HG03025 (cell line): ENCODE measurements at regions not wholly inside any gene's neighbourhood (a gene's known extent, or its start where the extent isn't known, plus 50 kb on each side); places are given as distances from the start of the nearest gene placed in this dataset.
"Not testable (repeated sequence)": the region's sequence is repeated elsewhere in the genome, so short reads cannot be mapped to it uniquely, and the experiment has no call there.

ENCODE experiments used
- ATAC-seq: cut with Tn5 transposase; IDR thresholded peaks from one replicate; pipeline ENCODE4 v1.9.1; 2021; ENCODE audit warnings: mild to moderate bottlenecking, moderate library complexity; ENCODE audit not compliant: unreplicated experiment, low FRiP score

DNA sequence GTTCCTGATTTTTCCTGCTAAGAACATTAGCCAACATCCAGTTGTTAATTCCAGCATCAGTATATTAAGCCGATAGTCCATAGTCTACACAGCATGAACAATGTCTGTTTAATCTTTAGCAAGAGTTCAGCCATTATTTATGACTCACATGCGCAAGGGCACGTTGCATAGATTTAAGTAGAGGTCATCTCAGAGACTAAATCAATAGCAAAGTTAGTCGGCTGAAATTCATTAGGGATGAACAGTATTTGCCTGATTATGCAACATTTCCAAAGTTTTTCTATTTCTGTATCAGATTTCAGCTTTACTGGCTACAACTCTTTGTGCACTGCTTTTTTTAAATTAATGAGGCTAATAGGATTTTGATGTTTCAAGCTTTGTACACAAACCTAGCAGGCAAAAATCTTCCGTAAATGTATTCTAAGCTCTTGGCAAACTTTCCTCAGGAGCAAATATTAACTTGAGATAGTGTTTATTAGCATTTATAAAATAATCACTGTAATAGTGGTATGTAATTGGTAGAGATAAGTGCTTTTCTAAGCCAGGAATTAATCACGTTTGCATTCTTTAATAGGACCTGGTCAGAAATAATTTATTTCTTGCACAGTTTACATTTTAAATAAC lies 578.7 kb upstream of the ID2 start:
- no peak for ATAC-seq

DNA sequence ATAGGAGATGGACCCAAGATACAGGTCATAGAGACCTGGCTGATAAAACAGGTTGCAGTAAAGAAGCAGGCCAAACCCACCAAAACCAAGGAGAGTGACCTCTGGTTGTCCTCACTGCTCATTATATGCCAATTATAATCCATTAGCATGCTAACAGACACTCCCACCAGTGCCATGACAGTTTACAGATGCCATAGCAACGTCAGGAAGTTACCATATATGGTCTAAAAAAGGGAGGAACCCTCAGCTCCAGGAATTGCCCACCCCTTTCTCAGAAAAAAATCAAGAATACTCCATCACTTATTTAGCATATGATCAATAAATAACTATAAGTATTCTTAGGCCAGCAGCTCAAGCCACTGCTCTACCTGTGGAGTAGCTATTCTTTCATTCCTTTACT lies 574.7 kb upstream of the ID2 start:
- ATAC-seq, result no peak

- no peak for ATAC-seq
Measured at GRCh38 chr2:8107621-8108378, 574.1 kb upstream of the ID2 start.

DNA sequence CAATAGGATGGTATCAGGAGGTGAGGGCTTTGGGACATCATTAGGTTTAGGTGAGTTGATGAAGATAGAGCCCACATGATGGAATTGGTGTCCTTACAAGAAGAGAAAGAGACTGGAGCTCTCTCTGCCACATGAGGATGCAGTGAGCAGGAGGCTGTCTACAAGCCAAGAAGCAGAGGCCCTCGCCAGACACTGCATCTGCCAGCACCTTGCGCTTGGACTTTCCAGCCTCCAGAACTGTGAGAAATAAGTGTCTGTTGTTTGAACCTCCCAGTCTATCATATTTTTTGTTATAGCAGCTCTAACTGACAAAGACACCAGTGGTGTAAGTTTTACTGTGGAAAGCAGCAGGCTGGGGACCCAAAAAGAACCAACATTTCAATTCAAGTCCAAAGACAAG lies 571.1 kb upstream of the ID2 start:
- ATAC-seq, result no peak

- no peak for ATAC-seq
Measured at GRCh38 chr2:8111193-8111592, 570.7 kb upstream of the ID2 start.

DNA sequence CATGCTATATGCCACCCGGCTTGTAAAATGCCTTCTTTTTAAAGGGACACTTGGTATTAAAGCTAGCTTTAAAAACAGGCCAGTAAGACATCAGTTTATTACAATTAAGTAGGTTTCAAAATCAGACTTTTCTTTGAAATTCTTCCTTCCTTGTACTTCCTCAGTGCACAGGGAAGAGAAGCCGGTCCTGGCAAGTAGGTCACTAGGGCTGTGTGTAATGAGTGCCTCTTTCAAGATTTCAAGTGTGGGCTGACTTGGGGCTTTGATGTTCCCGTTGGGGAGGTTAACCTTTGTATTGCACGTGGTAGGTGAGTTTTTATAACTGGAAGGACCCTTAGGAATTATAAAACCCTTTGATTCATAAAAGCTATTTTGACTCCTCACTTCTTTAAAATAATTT lies 566.4 kb upstream of the ID2 start:
- no peak for ATAC-seq

GRCh38 chr2:8115966-8116365 lies 565.9 kb upstream of the ID2 start:
- ATAC-seq, result no peak

- ATAC-seq, result peak; percentile 97
Measured at GRCh38 chr2:8116661-8117060, 565.2 kb upstream of the ID2 start.

GRCh38 chr2:8118940-8119781 lies 562.7 kb upstream of the ID2 start:
- ATAC-seq, result no peak

DNA sequence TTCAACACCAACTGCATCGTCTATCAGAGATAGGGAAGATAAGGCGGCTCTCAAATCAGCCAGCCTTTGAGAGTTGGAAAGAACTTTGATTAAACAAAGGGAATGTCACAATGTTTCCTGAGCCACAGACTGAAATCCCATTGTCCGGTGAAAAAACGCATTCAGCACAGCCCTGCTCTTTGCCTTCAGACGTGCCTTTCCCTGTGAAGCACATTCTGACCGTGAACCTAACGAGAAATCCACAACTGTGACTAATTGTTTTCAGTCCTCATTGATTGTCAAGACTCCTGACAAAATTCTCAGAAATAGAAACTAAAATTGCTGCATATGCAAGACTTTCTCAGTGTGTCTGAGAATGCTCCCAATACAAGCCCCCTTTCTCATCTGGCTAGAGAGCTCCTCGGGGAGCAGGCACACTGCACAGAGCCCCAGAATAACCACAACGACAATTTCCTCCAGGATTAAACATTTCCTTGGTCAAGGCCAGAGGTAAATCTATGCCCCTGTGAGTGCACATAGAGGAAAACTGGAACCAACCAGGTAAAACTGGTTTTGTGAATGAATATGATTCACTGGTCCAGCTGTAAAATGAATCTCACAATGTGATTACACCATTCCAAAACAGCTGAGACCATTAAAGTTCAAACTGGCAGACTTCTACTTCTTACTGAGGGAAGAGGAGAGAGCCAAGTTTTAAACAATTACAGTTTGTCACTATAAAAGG lies 561.9 kb upstream of the ID2 start:
- ATAC-seq, result no peak

GRCh38 chr2:8120506-8120860 lies 561.4 kb upstream of the ID2 start:
- no peak for ATAC-seq

- no peak for ATAC-seq
Measured at GRCh38 chr2:8121022-8121825, 560.6 kb upstream of the ID2 start.

- no peak for ATAC-seq
Measured at GRCh38 chr2:8121826-8122513, 559.9 kb upstream of the ID2 start.

- ATAC-seq, result no peak
Measured at GRCh38 chr2:8122520-8122919, 559.3 kb upstream of the ID2 start.

GRCh38 chr2:8123464-8123863 lies 558.4 kb upstream of the ID2 start:
- ATAC-seq, result no peak

DNA sequence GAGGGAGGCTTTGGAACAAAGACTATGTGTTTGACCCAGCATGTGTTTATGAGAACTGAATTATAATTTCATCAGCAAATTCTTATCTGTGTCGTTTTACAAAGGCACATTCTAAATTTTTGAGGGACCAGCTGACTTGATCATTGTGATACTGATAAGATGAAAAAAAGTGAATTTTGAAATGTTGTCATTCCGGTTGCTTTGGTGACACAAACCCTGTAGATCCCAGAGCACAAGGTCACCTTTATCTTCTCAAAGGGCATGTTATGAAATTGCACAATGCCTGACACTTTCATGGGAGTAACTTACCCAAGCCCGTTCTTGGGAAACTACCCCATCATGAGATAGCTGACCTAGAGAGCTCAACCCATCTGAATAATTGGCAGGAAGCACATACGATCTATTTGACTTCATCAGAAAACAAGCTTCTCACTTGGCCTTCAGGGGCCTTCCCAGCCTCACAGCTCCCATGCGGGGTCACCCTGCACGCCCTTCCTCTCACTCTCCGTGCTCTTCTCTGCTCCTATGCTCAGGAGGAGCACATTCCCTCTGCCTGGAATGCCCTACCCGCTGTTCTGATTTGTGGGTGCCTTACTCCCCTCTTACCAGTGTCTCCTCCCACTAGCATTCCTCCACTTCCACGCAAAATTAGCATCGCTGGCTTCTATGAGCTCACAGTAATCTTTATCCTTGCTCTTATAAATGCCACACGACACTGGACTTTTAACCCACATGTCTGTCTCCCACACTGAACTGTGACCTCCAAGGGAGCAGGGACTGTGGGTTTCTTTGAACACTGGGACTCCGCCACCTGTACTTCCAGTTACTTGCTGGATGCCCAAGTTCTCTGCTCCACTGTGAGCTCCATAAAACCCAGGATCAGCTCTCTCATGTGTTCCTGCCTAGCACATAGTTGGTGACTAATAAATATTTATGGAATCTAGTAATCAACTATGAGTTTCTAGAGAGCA lies 555.8 kb upstream of the ID2 start:
- ATAC-seq, result no peak

DNA sequence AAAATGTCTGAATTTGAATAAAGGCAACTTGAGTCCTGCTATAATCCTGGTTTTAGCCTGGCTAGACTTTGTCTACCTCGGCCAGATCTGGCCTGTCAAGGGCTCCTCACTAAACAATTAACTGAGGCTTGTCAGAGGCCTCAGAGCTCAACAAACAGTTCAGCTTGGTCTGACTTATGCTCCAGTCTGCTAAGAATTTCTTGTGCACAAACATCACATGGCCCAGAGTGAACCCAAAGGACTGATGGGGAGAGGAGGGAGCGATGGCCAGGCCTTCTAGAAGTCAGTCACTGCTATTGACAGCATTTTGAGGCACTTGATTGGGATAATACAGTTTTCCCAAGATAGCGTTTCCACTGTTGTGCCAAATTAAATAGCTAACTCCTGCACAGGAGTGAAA lies 555.1 kb upstream of the ID2 start:
- ATAC-seq, result no peak

- not testable (repeated sequence) for ATAC-seq
Measured at GRCh38 chr2:8131423-8131822, 550.4 kb upstream of the ID2 start.
